Endometrial microvascular endothelial cells (primary cell): ENCODE measurements at regions not wholly inside any gene's neighbourhood (a gene's known extent, or its start where the extent isn't known, plus 50 kb on each side); places are given as distances from the start of the nearest gene placed in this dataset.
"Not testable (repeated sequence)": the region's sequence is repeated elsewhere in the genome, so short reads cannot be mapped to it uniquely, and the experiment has no call there.

Experiments used
- in situ Hi-C: cut with HindIII; loops from 2 replicates; pipeline ENCODE4 v1.10.0; 2017; ENCODE audit warnings: low sequenced_read_pairs, low pct_unique_long_range_greater_than_20kb; ENCODE audit errors: inconsistent ontology term

- in situ Hi-C loops = no loop called here
These were observed 257.1 kb downstream of the ACKR3 start for GRCh38 chr2:236826606-236827156.

- in situ Hi-C loops = no loop called here
These were observed 257.7 kb upstream of the COPS8 start for GRCh38 chr2:236827997-236828396.

- in situ Hi-C loops = no loop called here
These were observed 256.9 kb upstream of the COPS8 start for GRCh38 chr2:236828820-236829219.

- in situ Hi-C loops = no loop called here
These were observed 254.8 kb upstream of the COPS8 start for GRCh38 chr2:236830926-236831325.

GRCh38 chr2:236831698-236832097, 254.0 kb upstream of the COPS8 start:
- in situ Hi-C loops = no loop called here

- in situ Hi-C loops = no loop called here
These were observed 252.1 kb upstream of the COPS8 start for GRCh38 chr2:236833501-236834073.

- in situ Hi-C loops = no loop called here
These were observed 251.4 kb upstream of the COPS8 start for GRCh38 chr2:236834284-236834683.

GRCh38 chr2:236835307-236836024, 250.2 kb upstream of the COPS8 start:
- in situ Hi-C loops = no loop called here

- in situ Hi-C loops = not testable (repeated sequence)
These were observed 249.7 kb upstream of the COPS8 start for GRCh38 chr2:236836028-236836427.

GRCh38 chr2:236840215-236840614, 245.5 kb upstream of the COPS8 start:
- in situ Hi-C loops = no loop called here

- in situ Hi-C loops = no loop called here
These were observed 244.8 kb upstream of the COPS8 start for GRCh38 chr2:236840857-236841256.

- in situ Hi-C loops = no loop called here
These were observed 244.3 kb upstream of the COPS8 start for GRCh38 chr2:236841389-236841788.

GRCh38 chr2:236843161-236843968, 242.3 kb upstream of the COPS8 start:
- in situ Hi-C loops = no loop called here

GRCh38 chr2:236844711-236845110, 241.0 kb upstream of the COPS8 start:
- in situ Hi-C loops = no loop called here

GRCh38 chr2:236847023-236847422, 238.7 kb upstream of the COPS8 start:
- in situ Hi-C loops = no loop called here

- in situ Hi-C loops = no loop called here
These were observed 238.0 kb upstream of the COPS8 start for GRCh38 chr2:236847538-236848263.

- in situ Hi-C loops = no loop called here
These were observed 237.2 kb upstream of the COPS8 start for GRCh38 chr2:236848501-236848900.

- in situ Hi-C loops = no loop called here
These were observed 236.2 kb upstream of the COPS8 start for GRCh38 chr2:236849508-236849907.

- in situ Hi-C loops = no loop called here
These were observed 235.7 kb upstream of the COPS8 start for GRCh38 chr2:236849940-236850339.
